Esophagus squamous epithelium (tissue), 5 donors: ENCODE measurements at regions not wholly inside any gene's neighbourhood (a gene's known extent, or its start where the extent isn't known, plus 50 kb on each side); places are given as distances from the start of the nearest gene placed in this dataset.

Source experiments
- DNase-seq: peaks from one replicate; lab custom pipeline; 2025; lab: John Stamatoyannopoulos, UW
- H3K27ac ChIP-seq, 4 donors: fragments of 200-600 bp; sonication (generic); one replicate each; pipeline ENCODE4 v1.5.1; 2016 to 2019; ENCODE audit warnings: mild to moderate bottlenecking in 1 of 4
- H3K27me3 ChIP-seq, 4 donors: fragments of 200-600 bp; sonication (generic); 1 replicate in 3 of 4; 2 replicates in 1 of 4; pipeline versions ENCODE4 v1.5.1 to v1.6.0; 2017 to 2021; ENCODE audit warnings: antibody characterized with exemption in 1 of 4
- H3K36me3 ChIP-seq, 3 donors: fragments of 200-600 bp; sonication (generic); one replicate each; pipeline ENCODE4 v1.5.1; 2016 to 2019
- H3K4me1 ChIP-seq, 3 donors: fragments of 200-600 bp; sonication (generic); one replicate each; pipeline ENCODE4 v1.5.1; 2017 to 2019
- H3K4me3 ChIP-seq, 4 donors: fragments of 200-600 bp; sonication (generic); 1 replicate in 3 of 4; 2 replicates in 1 of 4; pipeline ENCODE4 v1.5.1; 2016 to 2019; ENCODE audit warnings: mild to moderate bottlenecking in 2 of 4, moderate library complexity in 1 of 4
- H3K9me3 ChIP-seq, 3 donors: fragments of 200-600 bp; sonication (generic); one replicate each; pipeline ENCODE4 v1.5.1; 2016 to 2019
- CTCF ChIP-seq, 6 experiments: fragments of 450-650 bp in 4 of 6; fragments of 200-600 bp in 2 of 6; sonication (generic) in 2 of 6; IDR thresholded peaks; one replicate each; pipeline ENCODE4 v1.5.1; 2016 to 2019; ENCODE audit warnings: antibody characterized with exemption in 6 of 6, mild to moderate bottlenecking in 4 of 6, moderate library complexity in 4 of 6
- POLR2A ChIP-seq, 4 donors: fragments of 450-650 bp; IDR thresholded peaks; one replicate each; pipeline ENCODE4 v1.6.1; 2017; ENCODE audit warnings: antibody characterized with exemption in 4 of 4, mild to moderate bottlenecking in 4 of 4, moderate library complexity in 3 of 4
- WGBS, 2 donors: methylation state at CpG; one replicate each; pipeline ENCODE4 v1.1.5; 2018; 5-methylcytosine and 5-hydroxymethylcytosine counted together
- intact Hi-C: fragments of 100-400 bp; cut with DNase I; formaldehyde crosslinking; loops from one replicate; pipeline ENCODE4 v1.15.0; 2022
- donor health status: DM: yes; HTN: yes; CAD: no.

GRCh38 chr4:83180431-83180968, 66.0 kb upstream of the PLAC8 start:
- WGBS, 2 donors: 50 to 68% methylated on average over 7 of the region's 7 CpGs
- intact Hi-C loops: no loop called here
- Histone ChIP-seq H3K9me3 (no peaks in the 10 kb centered on the region), H3K36me3 (no peaks in the 10 kb centered on the region), H3K4me3 (no peak overlapping the region), H3K4me1 (no peaks in the 10 kb centered on the region), H3K27me3 (no peaks in the 10 kb centered on the region), H3K27ac (no peak overlapping the region)
- TF ChIP-seq CTCF (IDR thresholded peaks at IDR 0.05) (no peak), POLR2A (IDR thresholded peaks at IDR 0.05) (no peak)
- DNase-seq: no peak

DNA sequence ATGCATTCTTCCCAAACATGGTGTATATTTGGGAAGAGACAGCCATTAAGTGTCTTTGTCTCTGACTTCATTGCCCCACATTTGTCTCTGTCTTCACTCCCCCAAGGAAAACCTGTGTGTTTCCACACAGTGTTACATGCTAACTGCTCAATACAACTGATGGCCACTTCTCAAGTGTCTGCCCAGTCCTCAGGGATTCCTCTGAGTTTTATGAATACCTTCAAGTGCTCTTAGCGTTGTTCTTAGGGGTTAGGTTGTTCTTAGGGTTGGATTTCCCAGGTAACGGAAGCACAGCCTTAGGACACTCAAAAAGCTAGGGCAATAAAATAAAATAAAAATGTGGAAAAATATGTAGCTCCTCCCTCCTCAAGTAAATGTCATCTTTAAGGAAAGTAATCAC, 64.7 kb upstream of the PLAC8 start:
- intact Hi-C loops: no loop called here
- WGBS, 2 donors: 50 to 72% methylated on average over 2 of the region's 2 CpGs
- no peak for TF ChIP-seq CTCF (IDR thresholded peaks at IDR 0.05)
- TF ChIP-seq POLR2A (IDR thresholded peaks at IDR 0.05): no peak
- Histone ChIP-seq H3K27me3 (no peaks in the 10 kb centered on the region), H3K36me3 (no peaks in the 10 kb centered on the region), H3K27ac (no peak overlapping the region), H3K4me3 (no peak overlapping the region), H3K4me1 (no peaks in the 10 kb centered on the region), H3K9me3 (no peaks in the 10 kb centered on the region)
- no peak for DNase-seq

DNA sequence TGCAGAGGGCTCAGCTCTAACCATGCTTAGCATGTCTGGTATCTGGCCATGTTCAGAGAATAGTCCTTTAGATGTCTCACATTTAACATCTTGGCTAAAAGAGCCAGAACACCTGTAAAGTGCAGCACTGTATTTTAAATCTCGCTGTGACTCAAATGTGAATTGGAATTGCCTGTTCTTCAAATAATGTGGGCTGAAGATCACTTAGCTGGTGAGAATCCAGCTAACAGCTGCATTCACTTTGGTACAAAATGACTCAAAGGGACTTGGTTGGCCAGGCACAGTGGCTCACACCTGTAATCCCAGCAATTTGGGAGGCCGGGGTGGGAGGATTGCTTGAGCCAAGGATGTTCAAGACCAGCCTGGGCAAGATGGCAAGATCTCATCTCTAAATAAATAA, 63.5 kb upstream of the PLAC8 start:
- H3K4me1 ChIP-seq: peaks cover 0 to 4% (median 0%) of the 10 kb centered on the region in 3 donors
- H3K36me3 ChIP-seq: no peaks in the 10 kb centered on the region
- H3K27ac ChIP-seq: no peak overlapping the region
- no peaks in the 10 kb centered on the region for H3K9me3 ChIP-seq
- TF ChIP-seq POLR2A (IDR thresholded peaks at IDR 0.05): no peak
- TF ChIP-seq CTCF (IDR thresholded peaks at IDR 0.05): no peak
- H3K27me3 ChIP-seq: no peaks in the 10 kb centered on the region
- no peak for DNase-seq
- intact Hi-C loops: no loop called here
- 35 to 53% methylated on average over 2 of the region's 2 CpGs for WGBS, 2 donors
- no peak overlapping the region for H3K4me3 ChIP-seq

DNA sequence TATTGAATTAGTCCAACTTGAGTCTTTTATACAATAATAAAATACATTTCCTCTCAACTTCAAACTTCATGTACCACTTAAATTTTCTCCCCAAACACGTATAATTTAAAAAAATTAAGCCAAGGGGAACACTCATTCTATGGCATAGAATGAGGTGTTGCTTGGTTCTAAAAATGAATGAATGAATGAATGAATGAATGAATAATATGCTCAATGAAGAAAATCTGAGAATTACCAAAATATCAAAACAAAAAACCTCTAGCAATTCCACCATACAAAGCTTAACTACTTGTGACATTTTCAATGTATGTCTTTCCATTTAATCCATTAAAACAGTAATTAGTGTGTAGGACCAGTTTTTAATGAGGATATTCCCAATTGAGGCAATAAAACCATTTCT, 62.7 kb upstream of the PLAC8 start:
- H3K27me3 ChIP-seq: no peaks in the 10 kb centered on the region
- no peaks in the 10 kb centered on the region for H3K9me3 ChIP-seq
- TF ChIP-seq POLR2A (IDR thresholded peaks at IDR 0.05) (no peak), CTCF (IDR thresholded peaks at IDR 0.05) (no peak)
- no peaks in the 10 kb centered on the region for H3K36me3 ChIP-seq
- no peak for DNase-seq
- no peak overlapping the region for H3K27ac ChIP-seq
- intact Hi-C loops: no loop called here
- peaks cover 0 to 4% (median 0%) of the 10 kb centered on the region in 3 donors for H3K4me1 ChIP-seq
- WGBS, 2 donors: 0% methylated on average over 1 of the region's 1 CpG
- no peak overlapping the region for H3K4me3 ChIP-seq

DNA sequence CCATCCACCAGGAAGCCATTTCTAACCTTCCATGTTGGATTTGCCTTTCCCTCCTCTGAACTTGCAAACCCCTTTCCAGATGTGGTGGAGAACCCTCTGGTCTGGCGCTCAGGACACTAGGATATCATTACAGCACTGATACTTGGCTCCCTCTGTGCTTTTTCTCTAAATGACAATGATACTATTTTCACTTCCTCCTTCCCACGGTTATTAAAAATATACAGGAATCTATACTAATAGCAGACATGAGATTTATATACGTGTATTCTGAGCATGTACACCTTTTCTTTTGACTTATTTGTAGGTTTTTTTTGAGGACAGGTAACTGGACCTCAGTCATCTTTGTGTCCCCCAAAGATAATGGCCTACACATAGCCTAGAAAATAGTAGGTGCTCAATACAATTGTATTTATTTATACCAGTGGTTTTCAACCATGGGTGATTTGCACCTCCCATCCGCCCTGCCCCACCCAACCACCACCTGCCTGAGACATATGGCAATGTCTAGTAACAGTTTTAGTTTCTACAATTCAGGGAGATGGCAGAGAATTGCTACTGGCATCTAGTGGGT, 60.4 kb upstream of the PLAC8 start:
- no peaks in the 10 kb centered on the region for H3K27me3 ChIP-seq
- TF ChIP-seq POLR2A (IDR thresholded peaks at IDR 0.05): no peak
- TF ChIP-seq CTCF (IDR thresholded peaks at IDR 0.05): no peak
- 68 to 79% methylated on average over 3 to 4 of the region's 4 CpGs for WGBS, 2 donors
- H3K36me3 ChIP-seq: no peaks in the 10 kb centered on the region
- H3K4me1 ChIP-seq: peaks cover 0 to 4% (median 3%) of the 10 kb centered on the region in 3 donors
- intact Hi-C loops: no loop called here
- no peak overlapping the region for H3K27ac ChIP-seq
- DNase-seq: no peak
- H3K9me3 ChIP-seq: no peaks in the 10 kb centered on the region
- H3K4me3 ChIP-seq: no peak overlapping the region
